SU-DHL-6 (cell line): ENCODE measurements at regions not wholly inside any gene's neighbourhood (a gene's known extent, or its start where the extent isn't known, plus 50 kb on each side); places are given as distances from the start of the nearest gene placed in this dataset.

Experiments
- H2AFZ ChIP-seq: fragments of 200-600 bp; sonication (generic); 2 replicates; pipeline ENCODE4 v1.6.1; 2014; ENCODE audit warnings: low read depth, mild to moderate bottlenecking, moderate library complexity, mixed read lengths, antibody characterized with exemption, low read length; ENCODE audit not compliant: severe bottlenecking
- H3F3A ChIP-seq: fragments of 200-600 bp; shearing (Covaris generic); 2 replicates; pipeline ENCODE4 v1.6.0; 2016; ENCODE audit warnings: antibody characterized with exemption, mild to moderate bottlenecking; ENCODE audit not compliant: insufficient read depth
- H3K27ac ChIP-seq: fragments of 200-600 bp; sonication (generic); 2 replicates; pipeline ENCODE4 v1.5.1; 2016; ENCODE audit warnings: low read depth, mild to moderate bottlenecking, low read length, moderate library complexity, mixed read lengths
- H3K27me3 ChIP-seq: fragments of 200-600 bp; sonication (generic), shearing (Covaris generic); 2 replicates; pipeline ENCODE4 v1.6.0; 2014; ENCODE audit warnings: mild to moderate bottlenecking, low read length
- H3K36me3 ChIP-seq: fragments of 200-600 bp; sonication (generic); 2 replicates; pipeline ENCODE4 v1.6.1; 2014; ENCODE audit warnings: mild to moderate bottlenecking, low read length, mixed read lengths
- H3K4me2 ChIP-seq: fragments of 300-600, 200-600 bp; shearing (Covaris generic), sonication (generic); 2 replicates; pipeline ENCODE4 v1.6.0; 2014; ENCODE audit warnings: low read length, low read depth, mild to moderate bottlenecking; ENCODE audit not compliant: poor library complexity, severe bottlenecking
- H3K4me3 ChIP-seq: fragments of 200-600 bp; sonication (generic); 2 replicates; pipeline ENCODE4 v1.5.1; 2014; ENCODE audit warnings: antibody characterized with exemption, low read length, mild to moderate bottlenecking, mixed read lengths; ENCODE audit not compliant: insufficient read depth, poor library complexity, severe bottlenecking
- H3K79me2 ChIP-seq: fragments of 200-600 bp; sonication (generic); 2 replicates; pipeline ENCODE4 v1.6.1; 2014; ENCODE audit warnings: mild to moderate bottlenecking, low read length, moderate library complexity; ENCODE audit not compliant: insufficient read depth
- H3K9ac ChIP-seq: fragments of 200-600 bp; sonication (generic); 2 replicates; pipeline ENCODE4 v1.7.0; 2014; ENCODE audit warnings: mild to moderate bottlenecking, low read length
- H3K9me2 ChIP-seq: fragments of 200-600 bp; sonication (generic); replicated peaks from 2 replicates; pipeline ENCODE4 v1.6.1; 2014; ENCODE audit warnings: low read length; ENCODE audit not compliant: insufficient read depth
- H3K9me3 ChIP-seq: fragments of 200-600 bp; sonication (generic); 2 replicates; pipeline ENCODE4 v1.6.1; 2014; ENCODE audit warnings: low read length, mixed read lengths; ENCODE audit not compliant: insufficient read depth
- H4K20me1 ChIP-seq: fragments of 200-600 bp; sonication (generic); 2 replicates; pipeline ENCODE4 v1.6.1; 2014; ENCODE audit warnings: low read depth, mild to moderate bottlenecking, antibody characterized with exemption, low read length, moderate library complexity, mixed read lengths
- CTCF ChIP-seq: fragments of 200-600 bp; sonication (generic); IDR thresholded peaks from one replicate; pipeline ENCODE4 v1.5.1; 2017; ENCODE audit warnings: antibody characterized with exemption, mild to moderate bottlenecking, low read length, moderate library complexity; ENCODE audit not compliant: insufficient read depth, poor library complexity, severe bottlenecking
- EZH2phosphoT487 ChIP-seq: fragments of 200-600 bp; sonication (generic), shearing (Covaris generic); conservative IDR thresholded peaks from 2 replicates; pipeline ENCODE4 v1.6.1; 2018; ENCODE audit warnings: mild to moderate bottlenecking, antibody characterized with exemption, low read length, moderate library complexity, mixed read lengths

GRCh38 chr16:55273959-55274358 lies 50.0 kb upstream of the IRX6 start:
- no peak for TF ChIP-seq CTCF
- no peak for TF ChIP-seq EZH2phosphoT487
- no peaks in the 10 kb centered on the region for H3K79me2 ChIP-seq
- no peaks in the 10 kb centered on the region for H3K27me3 ChIP-seq
- no peak overlapping the region for H2AFZ ChIP-seq
- H3K4me3 ChIP-seq, result no peak overlapping the region
- H3K9me3 ChIP-seq, result no peaks in the 10 kb centered on the region
- no peaks in the 10 kb centered on the region for H3K36me3 ChIP-seq
- H3K9ac ChIP-seq, result no peak overlapping the region
- H4K20me1 ChIP-seq, result no peaks in the 10 kb centered on the region
- no peaks in the 10 kb centered on the region for H3K9me2 ChIP-seq
- H3K4me2 ChIP-seq, result no peak overlapping the region
- no peak overlapping the region for H3K27ac ChIP-seq
- H3F3A ChIP-seq, result no peaks in the 10 kb centered on the region
